ENCODE measurements at regions not wholly inside any gene's neighbourhood (a gene's known extent, or its start where the extent isn't known, plus 50 kb on each side); places are given as distances from the start of the nearest gene placed in this dataset.

DNA sequence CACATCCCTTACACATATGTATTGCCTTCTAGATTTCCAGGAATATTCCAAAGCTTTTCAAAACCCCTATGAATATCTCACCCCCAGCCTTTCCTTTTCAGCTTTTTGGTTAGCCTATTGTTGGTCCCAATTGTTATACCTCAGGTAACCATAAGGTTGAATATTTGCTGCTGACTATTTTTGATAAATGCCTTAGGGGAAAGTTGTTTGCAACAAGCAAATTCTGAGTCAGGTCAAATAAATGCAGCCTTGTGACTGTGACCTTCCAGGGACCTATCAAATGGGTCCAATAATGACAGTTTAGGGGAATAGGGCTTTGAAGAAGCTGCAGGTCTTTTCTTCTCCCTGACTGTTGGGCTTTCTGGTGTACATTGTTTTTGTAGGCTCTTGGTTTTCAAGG is 699.7 kb downstream of the NTRK3 start:
- TF ChIP-seq, protein P1, sequence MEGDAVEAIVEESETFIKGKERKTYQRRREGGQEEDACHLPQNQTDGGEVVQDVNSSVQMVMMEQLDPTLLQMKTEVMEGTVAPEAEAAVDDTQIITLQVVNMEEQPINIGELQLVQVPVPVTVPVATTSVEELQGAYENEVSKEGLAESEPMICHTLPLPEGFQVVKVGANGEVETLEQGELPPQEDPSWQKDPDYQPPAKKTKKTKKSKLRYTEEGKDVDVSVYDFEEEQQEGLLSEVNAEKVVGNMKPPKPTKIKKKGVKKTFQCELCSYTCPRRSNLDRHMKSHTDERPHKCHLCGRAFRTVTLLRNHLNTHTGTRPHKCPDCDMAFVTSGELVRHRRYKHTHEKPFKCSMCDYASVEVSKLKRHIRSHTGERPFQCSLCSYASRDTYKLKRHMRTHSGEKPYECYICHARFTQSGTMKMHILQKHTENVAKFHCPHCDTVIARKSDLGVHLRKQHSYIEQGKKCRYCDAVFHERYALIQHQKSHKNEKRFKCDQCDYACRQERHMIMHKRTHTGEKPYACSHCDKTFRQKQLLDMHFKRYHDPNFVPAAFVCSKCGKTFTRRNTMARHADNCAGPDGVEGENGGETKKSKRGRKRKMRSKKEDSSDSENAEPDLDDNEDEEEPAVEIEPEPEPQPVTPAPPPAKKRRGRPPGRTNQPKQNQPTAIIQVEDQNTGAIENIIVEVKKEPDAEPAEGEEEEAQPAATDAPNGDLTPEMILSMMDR (IDR thresholded peaks at IDR 0.05 in 2 of 3, conservative IDR thresholded peaks at IDR 0.05 in 1 of 3; ENCODE audit: borderline replicate concordance in 1 of 3, insufficient read depth in 1 of 3, low read depth in 2 of 3, low read length in 2 of 3): no peak
- TF ChIP-seq POLR2A (IDR thresholded peaks at IDR 0.05; ENCODE audit: borderline replicate concordance, extremely low read depth, insufficient read depth, insufficient read length) (no peak), EZH2 (IDR thresholded peaks at IDR 0.05) (no peak), ZNF274 (IDR thresholded peaks at IDR 0.05; ENCODE audit: low read depth, low read length) (no peak), CEBPB (IDR thresholded peaks at IDR 0.05; ENCODE audit: low read depth) (no peak)
